HG03457 (cell line): ENCODE measurements at regions not wholly inside any gene's neighbourhood (a gene's known extent, or its start where the extent isn't known, plus 50 kb on each side); places are given as distances from the start of the nearest gene placed in this dataset.

Experiments used
- ATAC-seq: cut with Tn5 transposase; IDR thresholded peaks from one replicate; pipeline ENCODE4 v1.9.1; 2021; ENCODE audit warnings: moderate number of reproducible peaks; ENCODE audit not compliant: unreplicated experiment

DNA sequence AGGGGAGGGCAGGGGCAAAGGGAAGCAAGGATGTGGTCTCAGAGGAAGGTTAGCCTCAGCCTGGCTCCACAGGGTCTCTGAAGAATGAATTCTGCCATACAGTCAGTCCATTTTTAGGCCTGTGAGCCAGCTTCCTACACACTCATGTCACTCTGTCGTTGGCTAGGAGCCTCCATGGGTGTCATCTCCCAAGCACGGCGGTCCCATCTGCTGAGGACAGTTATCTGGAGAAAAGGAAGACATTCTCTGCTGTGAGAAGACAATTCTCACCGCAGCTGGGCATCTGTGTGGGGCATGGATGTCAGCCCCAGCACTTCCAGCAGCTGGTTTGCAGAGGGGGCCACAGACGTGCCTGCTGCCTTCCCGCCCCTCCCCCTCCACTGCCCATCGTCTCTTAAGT lies 167.6 kb downstream of the LINC00237 start:
- no peak for ATAC-seq

DNA sequence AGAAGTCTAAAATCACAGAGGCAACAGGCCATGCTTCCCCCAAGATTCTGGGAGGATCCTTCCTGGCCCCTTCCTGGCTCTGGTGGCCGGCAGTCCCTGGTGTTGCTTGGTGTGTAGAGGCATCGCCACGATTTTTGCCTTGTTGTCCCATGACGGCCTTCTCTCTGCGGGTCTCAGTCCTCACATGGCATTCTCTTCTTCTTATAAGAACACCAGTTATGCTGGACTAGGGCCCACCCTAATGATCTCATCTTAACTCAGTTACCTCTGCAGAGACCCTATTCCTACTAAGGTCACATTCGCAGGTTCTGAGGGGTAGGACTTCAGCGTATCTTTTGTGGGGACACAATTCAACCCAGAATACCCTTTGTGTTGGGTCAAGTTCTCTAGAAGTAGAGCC lies 168.0 kb downstream of the LINC00237 start:
- no peak for ATAC-seq

DNA sequence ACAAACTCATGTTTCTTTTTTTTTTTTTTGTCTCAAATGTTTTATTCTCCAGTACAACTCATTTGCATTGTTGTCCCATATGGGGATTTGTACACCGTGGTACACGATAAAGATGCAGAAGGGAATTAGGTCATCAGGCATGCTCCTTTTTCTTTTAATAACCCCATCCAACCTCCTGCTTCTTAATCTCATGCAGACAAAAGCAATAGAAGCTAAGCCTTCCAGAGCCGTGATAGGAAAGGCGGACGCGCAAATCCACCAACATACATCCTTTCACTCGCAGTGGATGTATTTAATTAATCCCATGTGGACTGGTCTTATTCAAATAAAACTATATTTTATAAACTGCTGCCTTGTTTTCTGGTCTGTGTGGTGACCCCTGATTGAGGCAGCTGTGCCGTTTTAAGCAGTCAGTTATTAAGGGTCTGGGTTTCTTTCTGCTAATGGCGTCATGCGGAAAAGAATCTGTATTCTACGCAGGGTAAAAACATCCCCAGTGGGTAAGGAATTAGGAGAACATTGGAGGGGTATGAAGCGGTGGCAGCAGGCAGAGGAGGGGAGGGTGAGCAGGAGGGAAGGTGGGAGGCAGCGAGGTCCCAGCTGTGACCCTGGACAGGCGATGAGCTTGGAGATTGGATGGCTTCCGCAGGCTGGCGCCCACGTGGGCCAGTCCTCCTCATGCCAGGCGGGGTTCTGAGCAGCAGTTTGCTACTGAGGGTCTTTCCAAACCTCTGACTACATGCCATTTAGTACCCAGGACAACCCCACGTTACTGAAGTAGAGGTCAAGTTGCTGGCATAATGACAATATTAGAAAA lies 172.8 kb downstream of the LINC00237 start:
- no peak for ATAC-seq

DNA sequence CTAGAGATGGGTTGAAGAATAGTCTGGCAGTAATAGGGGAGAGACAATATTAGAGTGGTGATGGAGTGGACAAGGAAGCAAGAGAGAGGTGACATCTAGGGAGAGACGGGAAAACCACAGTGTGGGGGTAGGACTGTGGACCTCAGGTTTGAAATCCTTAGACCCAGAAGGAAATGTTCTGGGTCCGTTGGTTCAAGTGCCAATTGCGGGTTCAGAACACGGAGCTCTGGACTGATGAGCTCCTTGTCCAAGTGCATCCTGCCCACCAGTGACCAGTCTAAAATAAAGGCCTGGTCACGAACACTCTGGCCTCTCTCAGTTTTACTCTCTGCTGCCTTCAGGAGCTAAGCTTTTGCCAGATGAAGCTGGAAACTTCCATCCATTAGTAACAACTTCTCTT lies 174.0 kb downstream of the LINC00237 start:
- ATAC-seq = no peak

DNA sequence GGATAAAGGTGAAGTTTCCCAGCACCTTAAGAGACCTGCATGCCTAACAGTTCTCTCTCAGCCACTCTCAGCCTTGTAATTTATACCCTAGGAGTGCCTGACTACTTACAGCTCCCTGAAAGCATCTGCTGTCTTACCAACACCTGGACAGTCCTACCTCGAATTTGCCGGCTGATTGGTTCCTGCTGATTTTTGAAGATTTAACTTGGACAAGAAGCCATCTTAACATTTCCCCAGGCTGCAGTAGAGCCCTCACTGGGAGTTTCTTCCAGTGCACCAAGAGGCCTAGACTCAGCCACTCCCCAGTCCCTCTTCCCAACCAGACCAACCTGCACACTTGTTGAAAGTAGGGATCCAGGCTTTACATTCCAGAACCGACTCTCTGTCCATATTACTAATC lies 174.5 kb downstream of the LINC00237 start:
- ATAC-seq = no peak

DNA sequence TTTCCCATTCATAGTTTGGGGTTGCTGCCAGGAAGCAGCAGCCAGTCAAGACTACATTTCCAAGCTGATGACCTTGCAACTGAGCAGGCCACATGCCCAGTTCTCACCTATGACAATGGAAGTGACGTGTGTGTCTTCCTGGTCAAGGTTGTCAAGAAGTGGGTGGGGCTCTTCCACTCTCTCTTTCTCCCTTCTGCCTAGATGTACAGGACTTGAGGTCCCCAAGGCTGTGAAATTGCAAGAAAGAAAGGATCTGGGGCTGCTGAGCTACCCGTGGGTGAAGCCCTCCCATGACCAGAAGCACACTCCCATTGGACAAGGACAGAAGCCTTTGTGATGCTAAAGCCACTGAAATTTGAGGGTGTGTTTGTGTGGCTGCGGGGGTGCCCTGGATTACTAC lies 175.1 kb downstream of the LINC00237 start:
- no peak for ATAC-seq

DNA sequence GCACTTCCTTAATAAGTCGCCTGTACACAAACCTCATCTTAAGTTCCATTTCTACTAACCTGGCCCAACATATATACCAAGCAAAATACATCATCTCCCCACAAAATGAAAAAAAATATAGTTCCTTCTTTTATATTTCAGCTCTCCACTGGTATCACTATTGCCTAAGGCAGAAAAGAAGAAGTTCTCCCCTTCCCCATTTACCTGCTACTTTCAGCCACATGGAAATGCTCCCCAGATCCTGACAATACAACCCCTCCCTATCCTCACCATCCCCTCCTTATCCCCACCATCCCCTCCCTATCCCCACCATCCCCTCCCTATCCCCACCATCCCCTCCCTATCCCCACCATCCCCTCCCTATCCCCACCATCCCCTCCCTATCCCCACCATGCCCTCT lies 175.7 kb downstream of the LINC00237 start:
- no peak for ATAC-seq

DNA sequence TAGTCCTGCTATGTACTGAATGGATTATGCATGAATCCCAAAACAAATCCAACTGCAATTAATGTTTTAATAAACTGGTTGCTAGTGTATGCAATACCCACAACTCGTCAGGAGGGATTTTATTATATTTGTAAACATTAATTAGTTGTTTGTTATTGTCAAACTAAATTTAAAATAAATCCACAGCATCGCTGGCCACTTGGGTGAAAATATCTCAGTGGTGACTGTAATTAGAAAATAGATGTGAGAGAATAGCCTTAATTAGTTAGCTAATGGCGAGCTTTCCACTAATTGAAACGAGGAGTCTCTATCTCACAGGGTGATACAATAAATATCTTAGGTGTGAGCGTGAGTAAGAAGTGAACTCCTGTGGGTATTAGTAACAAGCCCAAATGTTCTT lies 176.8 kb downstream of the LINC00237 start:
- ATAC-seq = no peak

DNA sequence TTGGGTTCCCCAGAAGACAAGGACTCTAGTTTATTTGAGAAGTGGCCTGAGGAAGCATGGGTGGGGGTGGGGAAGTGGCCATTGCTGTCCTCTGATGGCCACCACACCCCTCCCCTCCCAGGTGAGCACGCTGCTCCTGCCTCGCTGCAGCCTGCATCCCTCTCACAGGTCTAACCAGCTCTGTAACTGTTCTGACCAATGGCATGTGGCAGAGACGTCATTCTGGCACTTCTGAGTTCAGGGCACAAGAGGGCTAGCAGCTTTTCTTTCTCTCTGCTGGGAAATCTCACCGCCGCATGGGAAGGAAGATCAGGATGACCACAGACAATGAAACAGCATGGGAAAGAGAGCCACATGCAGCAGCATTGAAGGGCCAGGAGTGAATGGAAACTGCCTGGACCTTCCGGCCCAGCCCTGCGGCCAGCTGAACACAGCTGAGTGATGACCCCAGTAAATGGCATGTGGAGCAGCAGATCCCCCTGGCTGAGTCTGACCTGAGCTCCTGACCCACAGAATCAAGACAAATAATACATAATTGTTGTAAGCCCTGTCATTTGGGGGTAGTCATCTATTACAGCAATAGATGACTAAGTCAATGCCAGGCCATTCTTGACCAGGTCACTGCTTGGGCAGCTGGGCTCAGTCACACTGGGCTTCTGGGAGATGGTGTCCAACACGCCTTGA lies 179.8 kb downstream of the LINC00237 start:
- ATAC-seq = no peak

DNA sequence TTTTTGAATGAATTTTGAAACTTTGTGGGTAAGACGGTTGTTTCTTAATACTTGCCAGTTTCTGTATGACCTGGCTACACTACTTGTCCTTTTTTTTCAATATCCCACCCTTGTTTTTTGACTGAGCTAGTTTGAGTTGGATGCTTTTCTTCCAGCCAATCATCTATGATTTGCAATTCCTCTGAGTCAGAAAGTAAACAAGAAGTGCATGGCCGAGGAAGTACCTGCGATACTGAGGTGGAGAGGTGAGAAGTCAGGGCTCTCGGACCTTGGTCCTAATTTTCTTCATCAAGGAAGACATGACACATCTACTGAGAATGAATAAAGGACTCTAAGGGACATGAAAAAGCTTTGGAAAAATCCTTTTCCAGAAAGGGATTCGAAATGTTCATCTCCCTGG lies 185.7 kb downstream of the LINC00237 start:
- no peak for ATAC-seq

DNA sequence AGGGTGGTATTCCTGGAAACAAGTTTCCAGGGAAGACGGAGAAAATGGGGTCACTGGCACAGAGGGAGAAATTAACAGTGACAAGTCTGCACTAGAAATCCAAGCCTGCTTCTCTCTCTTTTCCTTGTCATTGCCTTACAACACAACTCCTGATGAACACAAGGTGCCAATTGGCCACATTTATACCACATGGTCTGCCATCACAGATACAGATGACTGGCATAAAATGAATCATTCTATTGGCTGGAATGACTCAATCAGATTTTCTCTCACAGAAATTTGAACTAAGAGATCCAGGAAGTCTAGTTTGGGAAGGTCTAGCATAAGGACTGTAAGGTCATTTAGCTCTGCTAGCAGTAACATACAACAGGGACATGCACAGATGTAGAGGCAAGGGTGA lies 190.3 kb downstream of the LINC00237 start:
- no peak for ATAC-seq

DNA sequence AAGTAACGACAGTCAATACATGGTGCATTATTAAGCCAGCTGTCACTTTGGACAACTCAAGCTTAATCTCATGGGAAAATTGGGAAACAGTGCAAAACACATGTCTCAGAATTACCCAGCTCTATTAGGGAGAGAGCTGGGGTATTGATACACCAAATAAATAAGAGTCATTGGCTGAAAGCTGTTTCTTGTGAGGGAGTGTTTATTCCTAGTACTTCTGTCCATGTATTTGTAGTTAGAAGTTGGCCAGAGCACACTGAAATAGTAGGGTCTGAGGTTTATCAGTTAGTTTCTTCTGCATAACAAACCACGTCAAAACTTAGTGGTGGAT lies 192.0 kb upstream of the RALGAPA2 start:
- no peak for ATAC-seq

DNA sequence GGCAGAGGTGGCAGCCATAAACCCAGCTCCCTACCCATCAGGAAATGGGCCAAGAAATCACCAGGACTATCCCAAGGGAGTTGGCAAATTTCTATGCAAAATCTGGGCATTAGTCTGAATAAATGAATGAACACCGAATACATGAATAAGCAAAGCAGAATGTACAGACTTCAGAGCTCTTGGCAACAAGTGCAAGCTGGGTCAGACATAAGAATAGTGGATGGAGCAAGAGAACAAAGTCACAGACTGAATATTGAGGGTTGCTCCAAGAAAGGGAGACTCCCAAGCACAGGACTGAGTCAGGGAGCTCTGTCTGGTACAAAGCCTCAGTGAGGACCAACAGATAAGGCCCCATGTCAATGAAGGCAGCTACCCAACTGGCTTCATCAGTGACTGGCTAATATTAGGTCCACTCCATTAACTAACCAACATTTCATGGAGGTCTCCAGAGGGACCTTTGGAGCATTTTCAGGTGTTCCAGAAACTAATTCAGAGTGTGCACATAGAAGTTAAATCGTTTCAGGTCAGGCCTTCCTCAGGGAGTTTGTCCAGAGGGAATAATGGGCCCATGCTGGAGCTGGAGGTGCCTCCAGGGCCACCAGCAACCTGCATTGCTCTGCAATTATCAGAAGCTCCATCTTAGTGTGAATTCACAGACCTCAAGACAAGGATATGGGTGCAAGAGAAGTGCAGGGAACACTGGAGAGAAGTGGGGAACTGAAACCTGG lies 191.5 kb upstream of the RALGAPA2 start:
- no peak for ATAC-seq

DNA sequence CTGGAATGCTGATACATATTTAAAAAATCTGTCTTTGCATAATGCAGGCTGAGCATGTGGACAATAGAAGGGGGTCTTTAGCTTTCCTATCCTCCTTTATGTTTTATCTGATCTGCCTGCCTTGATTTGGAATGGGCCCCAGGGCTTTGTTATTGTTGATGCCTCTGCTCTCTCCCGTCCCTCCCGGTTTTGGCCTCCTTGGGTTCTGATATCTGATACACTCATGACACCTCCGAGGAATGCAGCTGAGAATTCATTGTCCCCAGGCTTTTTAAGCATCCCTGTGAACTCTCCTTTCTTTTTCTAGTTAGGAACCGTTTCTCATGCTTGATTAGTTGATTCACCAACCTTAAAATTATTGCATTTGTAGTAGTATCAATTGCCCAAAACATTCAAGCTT lies 185.5 kb upstream of the RALGAPA2 start:
- ATAC-seq = no peak

DNA sequence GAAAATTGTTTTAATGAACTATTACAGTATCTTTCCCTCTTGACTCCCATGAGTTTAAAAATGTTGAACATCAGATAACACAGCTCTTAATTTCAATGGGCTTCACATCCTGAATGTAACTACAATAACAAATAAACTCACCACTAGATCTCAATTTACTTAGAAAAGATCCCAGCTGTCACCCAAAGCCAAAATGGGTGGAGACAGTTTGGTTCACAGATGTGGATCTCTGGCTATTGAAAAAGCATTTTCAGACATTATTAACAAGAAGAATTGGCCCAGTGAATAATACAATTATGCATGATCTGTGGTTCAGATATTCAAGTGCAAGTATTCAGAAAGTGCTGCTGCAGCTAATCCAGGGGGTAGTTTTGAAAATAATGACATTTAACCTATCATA lies 184.7 kb upstream of the RALGAPA2 start:
- ATAC-seq = no peak

DNA sequence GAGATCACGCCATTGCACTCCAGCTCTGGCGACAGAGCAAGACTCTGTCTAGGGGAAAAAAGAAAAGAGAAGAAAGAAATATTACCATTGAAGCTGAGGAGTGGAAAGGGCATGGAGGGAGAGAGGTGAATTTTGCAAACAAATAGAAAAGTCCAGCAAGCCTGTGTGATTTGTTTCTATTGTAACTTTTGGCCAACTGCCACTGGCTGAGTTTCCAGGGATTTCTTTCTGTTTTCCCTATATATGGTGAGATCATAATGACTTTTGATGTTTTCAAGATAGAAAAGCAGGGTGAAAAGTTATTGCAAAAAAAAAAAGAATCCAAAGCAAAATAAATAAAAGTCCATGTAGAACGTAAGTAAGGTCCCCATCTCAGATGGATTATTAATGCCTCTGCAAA lies 184.2 kb upstream of the RALGAPA2 start:
- no peak for ATAC-seq

DNA sequence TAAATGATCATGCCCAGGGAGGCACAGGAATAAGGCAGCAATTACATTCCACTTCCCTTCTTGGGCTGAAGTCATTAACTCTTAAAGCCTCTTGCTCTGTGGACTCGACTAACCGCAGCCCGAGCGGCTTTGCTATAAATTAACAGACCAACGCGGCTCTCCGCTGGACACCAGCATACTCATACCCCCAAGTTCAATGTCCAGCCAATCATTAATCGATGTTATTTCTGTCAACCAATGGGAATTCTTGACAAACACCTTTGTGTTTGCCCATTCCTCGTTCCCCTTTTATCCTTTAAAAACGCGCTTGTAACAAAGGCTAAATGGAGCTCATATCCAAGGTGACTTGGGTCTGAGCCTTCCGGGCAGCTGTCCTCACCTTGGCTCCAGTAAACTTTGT lies 183.1 kb upstream of the RALGAPA2 start:
- no peak for ATAC-seq

DNA sequence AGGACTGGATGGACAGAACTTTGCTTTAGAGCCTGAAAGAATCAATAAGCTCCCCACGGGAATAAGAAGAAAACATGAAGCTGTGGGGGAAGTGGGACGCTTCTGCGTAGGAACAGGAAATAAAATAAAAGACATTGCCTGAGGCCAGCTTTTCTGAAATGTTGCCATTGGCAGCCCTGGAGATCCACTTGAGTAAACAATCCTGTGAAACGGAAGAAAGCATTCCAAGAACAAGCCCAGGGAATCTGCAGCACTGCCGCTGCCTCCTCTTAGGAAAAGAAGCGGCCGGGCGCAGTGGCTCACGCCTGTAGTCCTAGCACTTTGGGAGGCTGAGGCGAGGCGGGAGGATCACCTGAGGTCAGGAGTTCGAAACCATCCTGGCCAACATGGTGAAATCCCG lies 182.3 kb upstream of the RALGAPA2 start:
- ATAC-seq = no peak

DNA sequence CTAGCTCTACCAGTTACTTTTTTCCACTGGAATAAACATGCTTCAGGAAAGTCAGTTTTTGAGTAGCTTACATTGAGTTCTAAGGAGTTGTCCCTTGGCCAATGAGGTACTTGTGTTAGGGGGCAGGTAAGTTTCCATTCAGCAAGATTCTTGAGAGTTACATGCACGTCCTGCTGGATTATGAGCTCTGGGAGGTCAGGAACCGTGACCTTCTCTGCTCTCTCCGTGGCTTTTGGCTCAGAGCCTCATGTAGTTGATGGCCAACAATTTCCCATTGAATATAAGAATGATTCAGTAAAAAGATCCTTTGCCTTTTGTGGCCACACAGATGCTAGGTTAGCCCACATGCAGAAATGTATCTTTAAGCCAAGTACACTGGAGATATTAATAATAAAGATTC lies 181.8 kb upstream of the RALGAPA2 start:
- no peak for ATAC-seq

DNA sequence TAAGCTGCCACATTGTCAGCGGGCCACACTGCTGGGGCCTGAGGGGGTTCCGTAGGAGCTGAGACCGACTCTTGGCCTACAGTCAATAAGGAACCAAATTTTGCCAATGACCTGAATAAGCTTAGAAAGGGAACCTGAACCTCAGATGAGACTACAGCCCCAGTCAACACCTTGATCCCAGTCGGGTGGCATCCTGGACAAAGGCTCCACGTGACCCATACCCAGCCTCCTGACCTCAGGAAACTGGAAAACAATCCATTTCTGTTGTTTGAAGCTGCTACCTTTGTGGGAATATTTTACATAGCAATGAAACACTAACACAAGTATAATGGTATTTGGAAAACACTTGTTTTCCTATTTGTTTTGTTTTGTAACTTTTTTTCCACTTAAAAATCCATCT lies 179.9 kb upstream of the RALGAPA2 start:
- ATAC-seq = no peak

DNA sequence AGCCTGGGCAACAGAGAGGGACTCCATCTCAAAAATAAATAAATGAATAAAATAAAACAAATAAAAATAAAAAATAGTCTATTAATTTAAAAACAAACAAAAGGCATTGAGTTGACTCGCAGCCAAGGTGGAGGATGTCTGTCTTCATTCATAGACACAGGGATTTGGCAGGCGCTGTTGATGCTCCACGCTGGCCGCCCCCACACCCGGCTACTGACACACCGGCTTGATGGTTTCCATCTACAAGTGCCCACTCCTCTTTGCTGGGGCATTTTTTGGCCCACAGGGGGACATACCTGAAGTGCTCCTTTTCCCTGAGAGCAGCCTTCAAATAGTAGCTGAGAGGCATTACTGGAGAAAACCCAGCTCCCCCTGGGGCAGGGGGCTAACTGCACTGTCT lies 178.3 kb upstream of the RALGAPA2 start:
- no peak for ATAC-seq

DNA sequence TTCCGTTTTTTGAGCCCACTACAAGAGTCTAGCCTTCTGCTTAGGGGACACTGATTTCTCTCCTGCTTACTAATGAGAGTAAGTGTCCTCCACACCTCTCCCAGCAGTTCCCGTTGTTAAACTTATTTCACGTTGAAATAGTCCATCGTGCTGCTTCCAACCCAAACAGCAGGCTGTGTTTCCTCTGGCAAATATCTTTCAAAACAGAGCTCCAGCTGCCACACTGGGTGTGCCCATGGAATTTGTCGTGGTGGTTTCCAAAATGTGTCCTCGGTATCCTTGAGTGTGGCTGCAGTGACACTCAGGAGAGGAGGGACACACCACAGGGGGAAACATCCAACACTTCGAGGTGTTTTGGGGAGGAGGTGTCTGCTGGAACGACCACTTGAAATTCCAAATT lies 176.5 kb upstream of the RALGAPA2 start:
- no peak for ATAC-seq
